ENCODE measurements at regions not wholly inside any gene's neighbourhood (a gene's known extent, or its start where the extent isn't known, plus 50 kb on each side); places are given as distances from the start of the nearest gene placed in this dataset.
"Not testable (repeated sequence)": the region's sequence is repeated elsewhere in the genome, so short reads cannot be mapped to it uniquely, and the experiment has no call there.

GRCh38 chrX:121858867-121859647, 811.6 kb downstream of the GLUD2 start:
- no peak overlapping the region for H3K4me3 ChIP-seq (ENCODE audit: low read depth, low read length)
- H3K4me1 ChIP-seq (ENCODE audit: insufficient read depth): no peaks in the 10 kb centered on the region
- no peak for DNase-seq (ENCODE audit: extremely low spot score)
- H3K27ac ChIP-seq (ENCODE audit: low read depth): no peak overlapping the region
- H3K36me3 ChIP-seq (ENCODE audit: insufficient read depth): no peaks in the 10 kb centered on the region
- 93% methylated on average over 8 of the region's 8 CpGs for WGBS

DNA sequence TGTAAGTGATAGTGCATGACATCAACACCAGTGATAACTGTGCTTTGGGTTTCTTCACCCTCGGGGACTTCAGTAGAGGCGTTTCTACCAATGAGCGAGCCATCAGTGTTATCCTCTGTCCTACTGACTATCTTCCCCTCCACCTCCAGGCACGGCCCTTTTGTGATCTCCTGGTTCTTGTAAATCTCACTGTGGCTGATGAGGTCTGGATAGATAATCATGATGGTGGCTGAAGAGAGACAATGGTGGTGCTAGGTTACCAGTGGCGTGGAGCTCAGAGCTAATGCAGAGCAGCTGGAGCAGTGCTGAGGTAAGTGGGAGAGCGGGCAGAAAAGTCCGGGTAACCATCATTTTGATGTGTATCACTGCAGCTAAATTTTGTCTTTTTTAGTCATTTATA, 816.6 kb downstream of the GLUD2 start:
- no peak for DNase-seq (ENCODE audit: extremely low spot score)
- Histone ChIP-seq H3K27ac (ENCODE audit: low read depth) (no peak overlapping the region), H3K4me1 (ENCODE audit: insufficient read depth) (no peaks in the 10 kb centered on the region), H3K4me3 (ENCODE audit: low read depth, low read length) (no peak overlapping the region), H3K36me3 (ENCODE audit: insufficient read depth) (no peaks in the 10 kb centered on the region)
- WGBS: 80% methylated on average over 7 of the region's 7 CpGs

DNA sequence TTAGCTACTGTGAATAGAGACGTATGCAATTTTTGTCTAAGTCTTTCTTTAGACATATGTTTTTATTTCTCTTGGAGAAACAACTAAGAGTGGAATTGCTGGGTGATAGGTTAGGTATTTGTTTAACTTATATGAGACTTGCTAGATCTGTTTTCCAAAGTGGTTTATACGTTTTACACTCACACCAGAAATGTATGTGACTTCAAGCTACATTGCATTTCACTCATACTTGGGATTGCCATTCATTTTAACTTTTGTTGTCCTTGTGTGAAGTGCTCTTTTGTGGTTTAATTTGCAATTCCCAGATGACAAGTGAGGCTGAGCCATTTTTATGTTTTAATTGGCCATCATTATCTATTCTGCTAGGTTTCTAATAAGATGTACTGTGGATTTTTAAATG, 817.2 kb downstream of the GLUD2 start:
- 47% methylated on average over 2 of the region's 2 CpGs for WGBS
- H3K4me3 ChIP-seq (ENCODE audit: low read depth, low read length): no peak overlapping the region
- H3K27ac ChIP-seq (ENCODE audit: low read depth): no peak overlapping the region
- H3K36me3 ChIP-seq (ENCODE audit: insufficient read depth): no peaks in the 10 kb centered on the region
- H3K4me1 ChIP-seq (ENCODE audit: insufficient read depth): no peaks in the 10 kb centered on the region
- no peak for DNase-seq (ENCODE audit: extremely low spot score)

DNA sequence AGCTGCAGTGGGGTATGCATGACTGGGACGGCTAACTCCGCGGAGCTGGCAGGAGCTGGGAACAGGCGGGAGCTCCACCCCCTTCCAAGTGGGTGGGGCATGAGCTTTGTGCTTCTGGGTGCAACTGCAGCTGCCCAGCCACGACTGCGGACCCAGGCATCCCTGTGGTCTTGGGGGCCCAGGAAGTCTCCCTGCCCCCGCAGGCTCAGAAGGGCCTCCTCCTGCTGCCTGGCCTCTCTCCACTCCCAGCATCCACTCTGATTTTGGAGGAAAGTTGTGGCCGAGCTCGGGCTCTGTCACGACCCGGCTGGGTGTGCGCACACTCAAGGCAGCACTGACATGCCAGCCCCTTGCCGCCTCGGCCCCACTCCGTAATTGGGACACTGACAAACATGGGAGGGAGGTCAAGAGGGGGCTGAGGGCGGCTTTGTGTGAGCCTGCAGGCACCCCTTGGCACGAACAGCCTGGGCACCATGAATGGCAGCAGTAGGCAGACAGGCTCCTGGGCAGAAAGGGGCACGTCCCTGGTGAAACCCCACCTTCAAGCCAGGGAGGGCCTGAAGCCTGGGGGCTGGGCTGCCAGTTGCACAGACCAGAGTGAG, 822.6 kb downstream of the GLUD2 start:
- Histone ChIP-seq H3K36me3 (ENCODE audit: insufficient read depth) (no peaks in the 10 kb centered on the region), H3K4me3 (ENCODE audit: low read depth, low read length) (no peak overlapping the region), H3K4me1 (ENCODE audit: insufficient read depth) (no peaks in the 10 kb centered on the region), H3K27ac (ENCODE audit: low read depth) (no peak overlapping the region)
- DNase-seq (ENCODE audit: extremely low spot score): no peak
- WGBS: 96% methylated on average over 18 of the region's 18 CpGs

DNA sequence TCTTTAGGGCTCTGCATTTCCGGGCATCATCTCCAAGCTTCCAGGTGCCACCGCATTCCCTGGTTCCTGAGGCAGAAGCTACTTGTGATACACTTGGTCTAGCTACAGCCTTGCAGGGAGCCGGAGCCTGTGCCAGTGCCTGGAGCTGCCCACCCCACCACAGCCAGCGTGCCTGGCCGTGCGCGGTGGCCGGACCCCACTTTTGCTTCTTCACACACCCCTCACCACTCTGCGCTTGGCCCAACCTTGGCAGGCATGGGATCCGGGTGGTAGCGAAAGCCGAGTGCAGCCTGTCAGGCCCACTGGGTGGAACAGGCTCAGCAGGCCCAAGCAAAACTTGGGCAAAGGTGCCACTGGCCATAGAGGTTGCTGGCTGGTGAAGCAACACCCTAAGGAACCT, 823.7 kb downstream of the GLUD2 start:
- WGBS: 95% methylated on average over 12 of the region's 12 CpGs
- no peak overlapping the region for H3K27ac ChIP-seq (ENCODE audit: low read depth)
- H3K4me1 ChIP-seq (ENCODE audit: insufficient read depth): no peaks in the 10 kb centered on the region
- DNase-seq (ENCODE audit: extremely low spot score): no peak
- no peaks in the 10 kb centered on the region for H3K36me3 ChIP-seq (ENCODE audit: insufficient read depth)
- H3K4me3 ChIP-seq (ENCODE audit: low read depth, low read length): no peak overlapping the region

- Histone ChIP-seq H3K4me3 (ENCODE audit: low read depth, low read length) (no peak overlapping the region), H3K27ac (ENCODE audit: low read depth) (no peak overlapping the region)
Measured at GRCh38 chrX:121876305-121876704, 828.9 kb downstream of the GLUD2 start.

GRCh38 chrX:121877337-121877736, 829.9 kb downstream of the GLUD2 start:
- not testable (repeated sequence) for H3K27ac ChIP-seq (ENCODE audit: low read depth); H3K4me3 ChIP-seq (ENCODE audit: low read depth, low read length); H3K4me1 ChIP-seq (ENCODE audit: insufficient read depth); DNase-seq (ENCODE audit: extremely low spot score); H3K36me3 ChIP-seq (ENCODE audit: insufficient read depth)
- WGBS: 94% methylated on average over 18 of the region's 18 CpGs

More at GRCh38 chrX:121876305-121876704, 828.9 kb downstream of the GLUD2 start:
- Histone ChIP-seq H3K36me3 (ENCODE audit: insufficient read depth) (no peaks in the 10 kb centered on the region), H3K4me1 (ENCODE audit: insufficient read depth) (no peaks in the 10 kb centered on the region)
- no peak for DNase-seq (ENCODE audit: extremely low spot score)

- no peaks in the 10 kb centered on the region for H3K4me1 ChIP-seq (ENCODE audit: insufficient read depth)
- H3K36me3 ChIP-seq (ENCODE audit: insufficient read depth): no peaks in the 10 kb centered on the region
- H3K4me3 ChIP-seq (ENCODE audit: low read depth, low read length): no peak overlapping the region
- DNase-seq (ENCODE audit: extremely low spot score): no peak
- H3K27ac ChIP-seq (ENCODE audit: low read depth): no peak overlapping the region
- WGBS: 78% methylated on average over 2 of the region's 2 CpGs
Measured at GRCh38 chrX:121886557-121886956, 839.1 kb downstream of the GLUD2 start.

GRCh38 chrX:121894756-121895155, 847.3 kb downstream of the GLUD2 start:
- H3K36me3 ChIP-seq (ENCODE audit: insufficient read depth): no peaks in the 10 kb centered on the region
- no peak for DNase-seq (ENCODE audit: extremely low spot score)
- no peaks in the 10 kb centered on the region for H3K4me1 ChIP-seq (ENCODE audit: insufficient read depth)
- no peak overlapping the region for H3K4me3 ChIP-seq (ENCODE audit: low read depth, low read length)
- WGBS: 70% methylated on average over 3 of the region's 3 CpGs
- no peak overlapping the region for H3K27ac ChIP-seq (ENCODE audit: low read depth)

- Histone ChIP-seq H3K4me1 (ENCODE audit: insufficient read depth) (no peaks in the 10 kb centered on the region), H3K4me3 (ENCODE audit: low read depth, low read length) (no peak overlapping the region), H3K36me3 (ENCODE audit: insufficient read depth) (no peaks in the 10 kb centered on the region), H3K27ac (ENCODE audit: low read depth) (no peak overlapping the region)
- 82% methylated on average over 2 of the region's 2 CpGs for WGBS
- DNase-seq (ENCODE audit: extremely low spot score): no peak
Measured at GRCh38 chrX:121902463-121902862, 855.1 kb downstream of the GLUD2 start.

DNA sequence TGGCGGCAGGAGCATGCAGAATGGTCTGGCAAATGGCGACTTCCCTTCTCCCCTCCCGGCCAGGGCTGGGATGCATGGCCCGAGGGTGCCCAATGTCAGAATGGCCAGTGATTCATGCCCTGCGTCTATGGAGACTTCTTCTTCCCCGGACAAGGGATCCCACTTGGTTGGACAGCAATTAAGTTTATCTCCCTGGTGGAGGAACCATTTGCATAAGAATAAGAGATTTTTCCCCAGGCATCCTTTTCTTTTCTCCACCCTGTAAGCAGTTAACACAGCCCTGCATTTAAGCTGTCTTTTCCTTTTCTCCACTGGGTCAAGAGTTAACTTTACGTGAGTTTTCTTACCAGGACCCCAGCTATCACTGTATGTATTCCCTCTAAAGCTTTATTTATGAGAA, 856.6 kb downstream of the GLUD2 start:
- WGBS: 87% methylated on average over 7 of the region's 7 CpGs
- H3K36me3 ChIP-seq (ENCODE audit: insufficient read depth): no peaks in the 10 kb centered on the region
- H3K4me3 ChIP-seq (ENCODE audit: low read depth, low read length): no peak overlapping the region
- no peak overlapping the region for H3K27ac ChIP-seq (ENCODE audit: low read depth)
- H3K4me1 ChIP-seq (ENCODE audit: insufficient read depth): no peaks in the 10 kb centered on the region
- DNase-seq (ENCODE audit: extremely low spot score): no peak

DNA sequence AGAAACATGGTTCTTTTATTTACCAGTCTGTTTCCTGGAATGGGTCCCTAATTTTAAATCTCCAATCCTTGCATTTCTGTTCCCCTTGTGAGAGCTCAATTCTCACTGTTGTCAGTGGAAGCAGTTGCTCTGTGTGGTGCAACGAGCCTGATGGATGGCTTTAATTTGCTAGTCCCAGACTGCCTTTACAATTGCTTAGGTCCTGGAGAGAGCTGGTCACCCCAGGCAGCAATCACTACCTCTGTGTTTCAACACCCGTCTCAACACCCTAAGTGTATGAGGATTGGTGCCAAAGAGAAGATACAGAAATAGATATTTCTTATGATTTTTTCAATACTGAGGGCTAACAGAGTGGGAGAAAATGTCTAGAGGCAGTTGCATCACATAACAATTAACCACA, 873.8 kb downstream of the GLUD2 start:
- DNase-seq (ENCODE audit: extremely low spot score): no peak
- Histone ChIP-seq H3K36me3 (ENCODE audit: insufficient read depth) (no peaks in the 10 kb centered on the region), H3K27ac (ENCODE audit: low read depth) (no peak overlapping the region), H3K4me1 (ENCODE audit: insufficient read depth) (no peaks in the 10 kb centered on the region), H3K4me3 (ENCODE audit: low read depth, low read length) (no peak overlapping the region)
- WGBS: 54% methylated on average over 2 of the region's 2 CpGs

DNA sequence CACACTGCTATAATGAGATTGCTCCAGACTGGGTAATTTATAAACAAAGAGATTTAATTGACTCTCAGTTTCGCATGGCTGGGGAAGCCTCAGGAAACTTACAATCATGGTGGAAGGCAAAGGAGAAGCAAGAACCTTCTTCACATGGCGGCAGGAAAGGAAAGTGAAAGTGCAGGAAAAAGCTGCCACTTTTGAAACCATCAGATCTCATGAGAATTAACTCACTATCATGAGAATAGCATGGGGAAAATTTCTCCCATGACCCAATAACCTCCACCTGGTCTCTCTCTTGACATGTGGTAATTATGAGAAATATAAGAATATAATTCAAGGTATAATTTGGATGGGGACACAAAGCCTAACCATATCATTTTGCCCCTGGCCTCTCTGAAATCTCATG, 884.2 kb downstream of the GLUD2 start:
- 87% methylated on average over 2 of the region's 2 CpGs for WGBS
- no peak for DNase-seq (ENCODE audit: extremely low spot score)
- no peak overlapping the region for H3K4me3 ChIP-seq (ENCODE audit: low read depth, low read length)
- no peaks in the 10 kb centered on the region for H3K36me3 ChIP-seq (ENCODE audit: insufficient read depth)
- no peak overlapping the region for H3K27ac ChIP-seq (ENCODE audit: low read depth)
- H3K4me1 ChIP-seq (ENCODE audit: insufficient read depth): no peaks in the 10 kb centered on the region

DNA sequence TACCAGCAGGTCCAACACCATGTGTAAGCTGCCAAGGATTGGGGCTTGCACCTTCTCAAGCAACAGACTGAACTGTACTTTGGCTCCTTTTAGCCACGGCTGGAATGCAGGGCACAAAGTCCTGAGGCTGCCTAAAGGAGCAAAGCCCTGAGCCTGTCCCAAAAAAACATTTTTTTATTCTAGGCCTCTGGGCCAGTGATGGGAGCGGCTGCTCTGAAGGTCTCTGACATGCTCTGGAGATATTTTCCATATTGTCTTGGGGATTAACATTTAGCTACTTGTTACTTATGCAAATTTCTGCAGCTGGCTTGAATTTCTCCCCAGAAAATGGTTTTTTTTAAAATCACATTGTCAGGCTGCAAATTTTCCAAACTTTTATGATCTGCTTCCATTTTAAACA, 885.3 kb downstream of the GLUD2 start:
- no peaks in the 10 kb centered on the region for H3K36me3 ChIP-seq (ENCODE audit: insufficient read depth)
- H3K27ac ChIP-seq (ENCODE audit: low read depth): no peak overlapping the region
- H3K4me1 ChIP-seq (ENCODE audit: insufficient read depth): no peaks in the 10 kb centered on the region
- WGBS: 80% methylated on average over 2 of the region's 2 CpGs
- H3K4me3 ChIP-seq (ENCODE audit: low read depth, low read length): no peak overlapping the region
- no peak for DNase-seq (ENCODE audit: extremely low spot score)
